ENCODE measurements at regions not wholly inside any gene's neighbourhood (a gene's known extent, or its start where the extent isn't known, plus 50 kb on each side); places are given as distances from the start of the nearest gene placed in this dataset. TPM values are rescaled to one million over a fixed set of nuclear protein-coding genes. Genes with fewer than 3 reads are reported as not detected.

- H3K4me1 ChIP-seq (ENCODE audit: control insufficient read depth in 3 of 3, insufficient read depth in 3 of 3, low read length in 3 of 3) = no peaks in the 10 kb centered on the region
- no peak overlapping the region for H3K27ac ChIP-seq (ENCODE audit: low read depth, low read length)
- no peaks in the 10 kb centered on the region for H3K9me3 ChIP-seq (ENCODE audit: control insufficient read depth in 3 of 3, low read length in 3 of 3)
- no peaks in the 10 kb centered on the region for H3K27me3 ChIP-seq (ENCODE audit: control insufficient read depth in 3 of 3, insufficient read depth in 3 of 3, low read length in 3 of 3)
- no peak overlapping the region for H3K9ac ChIP-seq (ENCODE audit: low read depth in 1 of 3, low read length in 3 of 3)
- no peaks in the 10 kb centered on the region for H3K36me3 ChIP-seq (ENCODE audit: control insufficient read depth in 3 of 3, insufficient read depth in 3 of 3, low read length in 3 of 3)
- H3K4me3 ChIP-seq (ENCODE audit: low read length in 3 of 3) = no peak overlapping the region
Observed at GRCh38 chr3:153097213-153097612, 64.8 kb upstream of the RAP2B start.

DNA sequence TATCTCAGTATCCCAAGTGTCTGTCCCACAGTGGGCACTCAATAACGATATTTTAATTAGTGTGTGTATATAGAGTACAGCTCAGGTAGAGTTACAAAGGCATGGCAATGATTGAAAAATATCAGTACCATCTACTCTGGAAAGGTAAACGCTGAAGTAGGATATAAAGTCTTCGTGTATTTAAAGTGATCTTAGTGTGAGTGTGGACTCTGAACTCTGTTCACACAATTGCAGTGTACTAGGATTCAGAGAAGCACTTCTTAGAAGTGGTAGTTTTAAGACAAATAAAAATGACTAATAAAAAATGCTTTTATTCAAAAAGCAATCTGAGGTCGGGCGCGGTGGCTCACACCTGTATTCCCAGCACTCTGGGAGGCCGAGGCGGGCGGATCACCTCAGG lies 62.9 kb upstream of the RAP2B start:
- Histone ChIP-seq H3K36me3 (ENCODE audit: control insufficient read depth in 3 of 3, insufficient read depth in 3 of 3, low read length in 3 of 3) (no peaks in the 10 kb centered on the region), H3K27me3 (ENCODE audit: control insufficient read depth in 3 of 3, insufficient read depth in 3 of 3, low read length in 3 of 3) (no peaks in the 10 kb centered on the region)

GRCh38 chr3:153103406-153103945 lies 58.5 kb upstream of the RAP2B start:
- Histone ChIP-seq H3K36me3 (ENCODE audit: control insufficient read depth in 3 of 3, insufficient read depth in 3 of 3, low read length in 3 of 3) (no peaks in the 10 kb centered on the region), H3K27ac (ENCODE audit: low read depth, low read length) (no peak overlapping the region), H3K4me1 (ENCODE audit: control insufficient read depth in 3 of 3, insufficient read depth in 3 of 3, low read length in 3 of 3) (no peaks in the 10 kb centered on the region), H3K4me3 (ENCODE audit: low read length in 3 of 3) (no peak overlapping the region), H3K9ac (ENCODE audit: low read depth in 1 of 3, low read length in 3 of 3) (no peak overlapping the region), H3K9me3 (ENCODE audit: control insufficient read depth in 3 of 3, low read length in 3 of 3) (no peaks in the 10 kb centered on the region), H3K27me3 (ENCODE audit: control insufficient read depth in 3 of 3, insufficient read depth in 3 of 3, low read length in 3 of 3) (no peaks in the 10 kb centered on the region)

More for the DNA sequence above, 62.9 kb upstream of the RAP2B start:
- H3K9me3 ChIP-seq (ENCODE audit: control insufficient read depth in 3 of 3, low read length in 3 of 3) = no peaks in the 10 kb centered on the region
- no peak overlapping the region for H3K9ac ChIP-seq (ENCODE audit: low read depth in 1 of 3, low read length in 3 of 3)
- no peak overlapping the region for H3K4me3 ChIP-seq (ENCODE audit: low read length in 3 of 3)
- no peaks in the 10 kb centered on the region for H3K4me1 ChIP-seq (ENCODE audit: control insufficient read depth in 3 of 3, insufficient read depth in 3 of 3, low read length in 3 of 3)
- no peak overlapping the region for H3K27ac ChIP-seq (ENCODE audit: low read depth, low read length)

DNA sequence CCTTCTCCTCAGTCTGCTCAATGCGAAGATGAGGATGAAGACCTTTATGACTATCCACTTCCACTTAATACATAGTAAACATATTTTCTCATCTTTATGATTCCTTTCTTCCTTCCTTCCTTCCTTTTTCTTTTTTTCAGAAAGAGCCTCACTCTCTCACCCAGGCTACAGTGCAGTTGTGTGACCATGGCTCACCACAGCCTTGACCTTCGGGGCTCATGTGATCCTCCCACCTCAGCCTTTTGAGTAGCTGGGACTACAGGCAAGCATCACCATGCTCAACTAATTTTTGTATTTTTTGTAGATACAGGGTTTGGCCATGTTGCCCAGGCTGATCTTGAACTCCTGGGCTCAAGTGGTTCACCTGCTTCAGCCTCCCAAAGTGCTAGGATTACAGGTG lies 52.0 kb upstream of the RAP2B start:
- Histone ChIP-seq H3K4me3 (ENCODE audit: low read length in 3 of 3) (no peak overlapping the region), H3K27ac (ENCODE audit: low read depth, low read length) (no peak overlapping the region), H3K4me1 (ENCODE audit: control insufficient read depth in 3 of 3, insufficient read depth in 3 of 3, low read length in 3 of 3) (no peaks in the 10 kb centered on the region), H3K27me3 (ENCODE audit: control insufficient read depth in 3 of 3, insufficient read depth in 3 of 3, low read length in 3 of 3) (no peaks in the 10 kb centered on the region), H3K9me3 (ENCODE audit: control insufficient read depth in 3 of 3, low read length in 3 of 3) (no peaks in the 10 kb centered on the region), H3K36me3 (ENCODE audit: control insufficient read depth in 3 of 3, insufficient read depth in 3 of 3, low read length in 3 of 3) (no peaks in the 10 kb centered on the region), H3K9ac (ENCODE audit: low read depth in 1 of 3, low read length in 3 of 3) (no peak overlapping the region)

- Histone ChIP-seq H3K36me3 (ENCODE audit: control insufficient read depth in 3 of 3, insufficient read depth in 3 of 3, low read length in 3 of 3) (no peaks in the 10 kb centered on the region), H3K9ac (ENCODE audit: low read depth in 1 of 3, low read length in 3 of 3) (no peak overlapping the region), H3K27ac (ENCODE audit: low read depth, low read length) (no peak overlapping the region), H3K9me3 (ENCODE audit: control insufficient read depth in 3 of 3, low read length in 3 of 3) (no peaks in the 10 kb centered on the region), H3K4me3 (ENCODE audit: low read length in 3 of 3) (no peak overlapping the region), H3K27me3 (ENCODE audit: control insufficient read depth in 3 of 3, insufficient read depth in 3 of 3, low read length in 3 of 3) (no peaks in the 10 kb centered on the region), H3K4me1 (ENCODE audit: control insufficient read depth in 3 of 3, insufficient read depth in 3 of 3, low read length in 3 of 3) (no peaks in the 10 kb centered on the region)
Observed at GRCh38 chr3:153111016-153111415, 51.0 kb upstream of the RAP2B start.

Small RNAs in the stretch of these regions (small RNA-seq; reads per million reads assigned to genes)
- gene HMGN2P13 = not detected

Measured in skeletal muscle tissue (tissue), 4 donors.